OCI-LY3 (cell line): ENCODE measurements at regions not wholly inside any gene's neighbourhood (a gene's known extent, or its start where the extent isn't known, plus 50 kb on each side); places are given as distances from the start of the nearest gene placed in this dataset.

Source experiments
- CTCF ChIP-seq: fragments of 200-600, 300-600 bp; sonication (generic); IDR thresholded peaks from 2 replicates; pipeline ENCODE4 v1.5.1; 2014; ENCODE audit warnings: antibody characterized with exemption, low read length, low read depth
- EZH2phosphoT487 ChIP-seq: fragments of 200-600 bp; shearing (Covaris generic); IDR thresholded peaks from 2 replicates; pipeline ENCODE4 v1.6.1; 2018; ENCODE audit warnings: antibody characterized with exemption, mixed run types, low read depth

GRCh38 chr17:20783091-20783490 lies 203.6 kb downstream of the CDRT15L2 start:
- TF ChIP-seq CTCF: no peak
- TF ChIP-seq EZH2phosphoT487: no peak
